ENCODE measurements at regions not wholly inside any gene's neighbourhood (a gene's known extent, or its start where the extent isn't known, plus 50 kb on each side); places are given as distances from the start of the nearest gene placed in this dataset.
"Not testable (repeated sequence)": the region's sequence is repeated elsewhere in the genome, so short reads cannot be mapped to it uniquely, and the experiment has no call there.

GRCh38 chr4:188942606-188943005 lies 803.4 kb downstream of the TRIML1 start:
- peak; percentile 23 for DNase-seq (ENCODE audit: low spot score)

DNA sequence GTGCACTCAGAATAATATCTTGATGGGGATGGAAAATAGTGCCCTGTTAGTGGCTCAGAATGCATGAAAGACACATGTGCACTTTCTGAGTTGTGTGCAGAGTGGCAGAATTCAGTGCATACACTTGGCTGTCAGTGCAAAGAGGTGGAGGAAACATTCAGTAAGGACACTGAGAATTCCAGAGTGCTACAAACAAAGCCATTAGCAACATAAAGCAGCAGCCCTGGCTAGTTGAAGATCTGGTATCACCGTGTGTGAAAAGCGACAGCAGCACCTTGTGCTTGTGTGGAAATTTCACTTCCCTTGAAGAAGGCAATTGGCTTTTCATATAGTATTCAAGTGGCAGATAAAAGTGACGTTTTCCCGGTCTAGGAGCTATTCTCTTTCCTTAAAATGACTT lies 810.4 kb downstream of the TRIML1 start:
- DNase-seq (ENCODE audit: low spot score): no peak

GRCh38 chr4:188955066-188955465 lies 815.8 kb downstream of the TRIML1 start:
- DNase-seq (ENCODE audit: low spot score): no peak

GRCh38 chr4:188956566-188956965 lies 817.3 kb downstream of the TRIML1 start:
- DNase-seq (ENCODE audit: low spot score): no peak

- no peak for DNase-seq (ENCODE audit: low spot score)
Observed at GRCh38 chr4:188958346-188958745, 819.1 kb downstream of the TRIML1 start.

DNA sequence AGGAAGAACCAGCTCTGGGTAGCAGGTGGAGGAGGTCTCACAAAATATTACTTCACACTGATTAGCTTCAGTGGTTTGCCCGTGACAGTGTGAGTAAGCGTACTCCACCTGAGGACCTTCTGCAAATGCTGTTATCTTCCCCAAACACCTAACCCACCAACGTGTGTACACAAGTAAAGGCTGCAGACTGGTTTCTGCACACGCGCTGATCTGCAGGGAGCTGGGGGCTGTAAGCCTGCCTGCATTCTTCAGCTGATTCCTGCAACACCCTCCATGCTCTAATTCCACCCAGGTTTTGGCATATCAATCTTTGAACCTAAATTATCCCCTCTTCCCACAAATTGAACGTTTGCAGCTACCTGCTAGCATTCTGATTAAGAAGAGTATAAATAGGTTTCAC lies 820.2 kb downstream of the TRIML1 start:
- DNase-seq (ENCODE audit: low spot score): no peak

GRCh38 chr4:188960411-188961093 lies 821.3 kb downstream of the TRIML1 start:
- peak; percentile 7 for DNase-seq (ENCODE audit: low spot score)

DNA sequence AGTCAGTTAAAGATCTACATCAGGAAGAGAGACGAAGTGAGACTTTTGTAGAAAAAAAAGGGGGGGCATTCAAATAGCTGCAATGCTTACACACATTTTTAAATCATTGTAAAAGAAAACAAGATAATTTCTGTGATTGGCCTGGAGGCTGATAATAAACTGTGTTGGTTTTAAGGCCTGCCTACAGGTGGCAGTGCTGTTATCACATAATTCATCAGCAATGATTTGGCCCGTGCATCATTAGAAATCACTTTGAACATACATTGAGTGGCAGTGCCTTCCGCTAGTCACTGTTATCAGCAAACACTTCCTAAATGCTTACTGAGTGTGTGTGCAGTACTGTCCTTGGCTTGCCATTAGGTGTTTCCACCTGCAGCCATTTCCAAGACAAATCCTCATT lies 831.9 kb downstream of the TRIML1 start:
- DNase-seq (ENCODE audit: low spot score): peak; percentile 30

- no peak for DNase-seq (ENCODE audit: low spot score)
Observed at GRCh38 chr4:188975271-188975670, 836.0 kb downstream of the TRIML1 start.

- DNase-seq (ENCODE audit: low spot score): peak; percentile 63
Observed at GRCh38 chr4:188976644-188977115, 837.4 kb downstream of the TRIML1 start.

- DNase-seq (ENCODE audit: low spot score): not testable (repeated sequence)
Observed at GRCh38 chr4:188977232-188977631, 838.0 kb downstream of the TRIML1 start.

GRCh38 chr4:188984518-188984917 lies 845.3 kb downstream of the TRIML1 start:
- no peak for DNase-seq (ENCODE audit: low spot score)

DNA sequence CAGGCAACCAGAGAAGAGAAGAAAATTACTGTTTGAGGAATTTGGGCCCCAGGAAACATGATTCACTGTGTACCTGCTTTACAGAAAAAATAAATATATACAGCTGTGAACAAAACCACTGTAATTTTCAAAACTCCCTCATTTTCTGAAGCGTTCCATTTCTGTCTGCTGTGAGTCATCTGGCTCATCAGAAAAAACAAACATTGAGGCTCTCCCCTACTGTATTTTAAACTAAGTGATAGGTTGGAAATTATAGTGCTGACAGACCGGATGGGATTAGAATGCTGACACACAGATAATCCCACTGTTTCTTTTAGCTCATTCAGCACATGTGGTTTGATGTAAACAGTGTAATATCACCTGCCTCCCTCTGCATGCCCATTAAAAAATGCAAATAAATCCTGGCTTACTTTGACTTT lies 847.0 kb downstream of the TRIML1 start:
- peak; percentile 94 for DNase-seq (ENCODE audit: low spot score)

DNA sequence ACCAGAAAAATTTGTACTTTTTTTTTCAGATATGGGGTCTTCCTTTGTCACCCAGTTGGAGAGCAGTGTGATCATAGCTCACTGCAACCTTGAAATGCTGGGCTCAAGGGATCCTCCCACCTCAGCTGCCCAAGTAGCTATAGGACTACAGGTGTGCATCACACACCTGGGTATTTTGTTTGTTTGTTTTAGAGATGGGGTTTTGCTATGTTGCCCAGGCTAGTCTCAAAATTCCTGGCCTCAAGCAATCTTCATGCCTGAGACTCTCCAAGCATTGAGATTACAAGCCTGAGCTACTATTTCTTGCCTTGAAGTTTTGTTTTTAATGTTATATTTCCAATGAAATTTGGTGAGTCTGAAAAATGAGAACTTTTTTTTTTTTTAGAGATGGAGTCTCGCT lies 847.8 kb downstream of the TRIML1 start:
- DNase-seq (ENCODE audit: low spot score): no peak

DNA sequence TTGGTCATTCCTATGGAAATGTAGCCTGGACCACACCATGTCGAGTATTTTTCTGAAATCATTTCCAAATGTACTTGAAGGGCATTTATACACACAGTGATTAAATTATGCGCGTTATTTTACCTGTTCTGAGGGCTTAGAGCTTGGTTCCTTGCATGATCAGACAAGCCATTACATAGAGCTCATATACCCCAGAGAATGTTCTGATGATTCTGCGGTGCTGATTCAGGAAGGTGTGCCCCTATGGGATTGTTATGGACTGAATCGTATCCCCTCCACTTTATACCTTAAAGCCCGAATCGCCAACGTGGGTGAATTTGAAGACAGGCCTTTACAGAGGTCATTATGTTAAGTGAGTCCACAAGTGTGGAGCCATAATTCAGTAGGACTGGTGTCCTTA lies 848.9 kb downstream of the TRIML1 start:
- no peak for DNase-seq (ENCODE audit: low spot score)

- no peak for DNase-seq (ENCODE audit: low spot score)
Observed at GRCh38 chr4:188989371-188989770, 850.1 kb downstream of the TRIML1 start.

- DNase-seq (ENCODE audit: low spot score): no peak
Observed at GRCh38 chr4:188992706-188993105, 853.5 kb downstream of the TRIML1 start.

DNA sequence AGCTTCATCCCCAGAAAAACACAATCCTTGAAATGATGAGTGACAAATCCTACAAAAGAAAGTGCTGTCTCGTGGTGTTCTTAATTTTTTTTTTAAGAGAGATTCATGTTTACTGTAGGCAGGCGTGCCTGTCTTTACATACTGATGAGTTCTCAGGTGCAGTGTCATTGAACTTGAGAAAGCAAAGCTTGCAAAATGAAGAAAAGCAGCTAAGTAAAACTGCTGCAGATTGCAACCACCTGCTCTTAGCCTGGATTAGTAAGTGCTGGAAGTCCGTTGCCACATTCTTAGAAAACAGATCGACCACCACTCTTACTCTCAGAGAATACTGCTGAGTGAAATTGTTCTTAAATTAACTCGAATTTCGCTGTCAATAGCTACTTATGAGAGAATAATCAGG lies 854.6 kb downstream of the TRIML1 start:
- DNase-seq (ENCODE audit: low spot score): no peak

- no peak for DNase-seq (ENCODE audit: low spot score)
Observed at GRCh38 chr4:189001283-189001970, 862.2 kb downstream of the TRIML1 start.

- DNase-seq (ENCODE audit: low spot score): no peak
Observed at GRCh38 chr4:189001971-189002450, 862.8 kb downstream of the TRIML1 start.

GRCh38 chr4:189002475-189002874 lies 863.2 kb downstream of the TRIML1 start:
- DNase-seq (ENCODE audit: low spot score): no peak

DNA sequence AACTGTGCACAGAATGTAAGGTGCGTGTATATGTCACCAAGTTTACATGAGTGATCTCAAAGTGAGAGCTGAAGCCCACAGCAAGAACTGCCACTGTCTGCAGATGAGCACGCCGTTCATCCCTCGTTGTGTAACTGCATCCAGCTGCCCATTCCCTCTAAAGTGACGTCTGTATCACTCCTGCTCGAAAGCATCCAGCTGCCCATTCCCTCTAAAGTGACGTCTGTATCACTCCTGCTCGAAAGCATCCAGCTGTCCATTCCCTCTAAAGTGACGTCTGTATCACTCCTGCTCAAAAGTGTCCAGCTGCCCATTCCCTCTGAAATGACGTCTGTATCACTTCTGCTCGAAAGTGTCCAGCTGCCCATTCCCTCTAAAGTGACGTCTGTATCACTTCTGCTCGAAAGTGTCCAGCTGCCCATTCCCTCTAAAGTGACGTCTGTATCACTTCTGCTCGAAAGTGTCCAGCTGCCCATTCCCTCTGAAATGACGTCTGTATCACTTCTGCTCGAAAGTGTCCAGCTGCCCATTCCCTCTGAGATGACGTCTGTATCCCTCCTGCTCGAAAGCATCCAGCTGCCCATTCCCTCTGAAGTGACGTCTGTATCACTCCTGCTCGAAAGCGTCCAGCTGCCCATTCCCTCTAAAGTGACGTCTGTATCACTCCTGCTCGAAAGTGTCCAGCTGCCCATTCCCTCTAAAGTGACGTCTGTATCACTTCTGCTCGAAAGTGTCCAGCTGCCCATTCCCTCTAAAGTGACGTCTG lies 871.4 kb downstream of the TRIML1 start:
- not testable (repeated sequence) for DNase-seq (ENCODE audit: low spot score)

Data from A172 (cell line).